GM23338 (cell line): ENCODE measurements at regions not wholly inside any gene's neighbourhood (a gene's known extent, or its start where the extent isn't known, plus 50 kb on each side); places are given as distances from the start of the nearest gene placed in this dataset.

Source experiments
- ATAC-seq: fragments of 200-7000 bp; cut with Tn5 transposase; 3 replicates; pipeline ENCODE4 v1.9.1; 2020
- DNase-seq: peaks from one replicate; pipeline ENCODE4 v3.0.0-alpha.2; 2015; ENCODE audit warnings: low spot score
- H2AFZ ChIP-seq: fragments of 200-600 bp; sonication (generic); 2 replicates; pipeline ENCODE4 v1.8.0; 2016; ENCODE audit warnings: antibody characterized with exemption, mild to moderate bottlenecking, moderate library complexity
- H3F3A ChIP-seq: fragments of 200-600 bp; sonication (generic); replicated peaks from 2 replicates; pipeline ENCODE4 v1.8.0; 2017; ENCODE audit warnings: antibody characterized with exemption, mixed run types, low read depth
- H3K27ac ChIP-seq: fragments of 200-600 bp; sonication (generic); 2 replicates; pipeline ENCODE4 v1.6.1; 2016; ENCODE audit warnings: low read depth
- H3K27me3 ChIP-seq: fragments of 200-600 bp; sonication (generic); 2 replicates; pipeline ENCODE4 v1.8.0; 2016; ENCODE audit warnings: mild to moderate bottlenecking, mixed run types, moderate library complexity; ENCODE audit not compliant: insufficient read depth
- H3K36me3 ChIP-seq: fragments of 200-600 bp; sonication (generic); 2 replicates; pipeline ENCODE4 v1.8.0; 2016; ENCODE audit warnings: mild to moderate bottlenecking; ENCODE audit not compliant: insufficient read depth
- H3K4me1 ChIP-seq: fragments of 200-600 bp; sonication (generic); 2 replicates; pipeline ENCODE4 v1.8.0; 2016; ENCODE audit warnings: mild to moderate bottlenecking, moderate library complexity; ENCODE audit not compliant: insufficient read depth
- H3K4me2 ChIP-seq: fragments of 200-600 bp; sonication (generic); 2 replicates; pipeline ENCODE4 v1.7.1; 2017; ENCODE audit warnings: mixed run types
- H3K4me3 ChIP-seq: fragments of 200-600 bp; sonication (generic); 2 replicates; pipeline ENCODE4 v1.6.1; 2016; ENCODE audit warnings: mixed run types
- H3K79me2 ChIP-seq: fragments of 200-600 bp; sonication (generic); replicated peaks from 2 replicates; pipeline ENCODE4 v1.8.0; 2017; ENCODE audit warnings: mild to moderate bottlenecking; ENCODE audit not compliant: insufficient read depth
- H3K9me2 ChIP-seq: fragments of 200-600 bp; sonication (generic); 2 replicates; pipeline ENCODE4 v1.8.0; 2017; ENCODE audit not compliant: insufficient read depth
- H4K20me1 ChIP-seq: fragments of 200-600 bp; sonication (generic); replicated peaks from 2 replicates; pipeline ENCODE4 v1.8.0; 2017; ENCODE audit warnings: mild to moderate bottlenecking; ENCODE audit not compliant: insufficient read depth
- H3K27ac Mint-ChIP-seq: 2 replicates; pipeline ENCODE4 v1.8.0; 2020; ENCODE audit warnings: inconsistent platforms, mild to moderate bottlenecking, moderate library complexity, mixed read lengths
- H3K27me3 Mint-ChIP-seq: 3 replicates; pipeline ENCODE4 v1.8.0; 2022; ENCODE audit warnings: low read depth, mild to moderate bottlenecking, moderate library complexity, mixed read lengths, inconsistent platforms; ENCODE audit not compliant: insufficient read depth, poor library complexity
- H3K36me3 Mint-ChIP-seq: 3 replicates; pipeline ENCODE4 v1.8.0; 2021; ENCODE audit warnings: low read depth, mild to moderate bottlenecking, inconsistent platforms, moderate library complexity, mixed read lengths
- H3K4me1 Mint-ChIP-seq: 3 replicates; pipeline ENCODE4 v1.8.0; 2020; ENCODE audit warnings: mild to moderate bottlenecking, inconsistent platforms, mixed read lengths
- H3K4me3 Mint-ChIP-seq: 3 replicates; pipeline ENCODE4 v1.8.0; 2021; ENCODE audit warnings: moderate library complexity, mild to moderate bottlenecking, inconsistent platforms, mixed read lengths
- H3K9me3 Mint-ChIP-seq: 3 replicates; pipeline ENCODE4 v1.8.0; 2020; ENCODE audit warnings: moderate library complexity, mild to moderate bottlenecking, inconsistent platforms, mixed read lengths
- CREB1 ChIP-seq: fragments of 250-450 bp; sonication (Bioruptor Pico); IDR thresholded peaks from 2 replicates; pipeline ENCODE4 v1.5.0; 2020; ENCODE audit warnings: low read depth, mild to moderate bottlenecking, moderate library complexity
- CTCF ChIP-seq, 2 experiments: fragments of 200-600 bp in 1 of 2; sonication (generic) in 1 of 2; conservative IDR thresholded peaks; 2 replicates each; pipeline versions ENCODE4 v1.5.1 to v1.6.1; 2016 to 2017; ENCODE audit warnings: antibody characterized with exemption in 2 of 2, low read depth in 2 of 2, mild to moderate bottlenecking in 2 of 2, moderate library complexity in 1 of 2
- ETS1 ChIP-seq: IDR thresholded peaks from 2 replicates; pipeline ENCODE4 v1.6.1; 2016; ENCODE audit warnings: antibody characterized with exemption
- EZH2phosphoT487 ChIP-seq: fragments of 200-600 bp; sonication (generic); IDR thresholded peaks from one replicate; pipeline ENCODE4 v1.8.1; 2018; ENCODE audit warnings: antibody characterized with exemption; ENCODE audit not compliant: unreplicated experiment
- ZNF114 ChIP-seq: fragments of 250-450 bp; sonication (Bioruptor Pico); IDR thresholded peaks from 2 replicates; pipeline ENCODE4 v1.5.0; 2020; ENCODE audit warnings: mild to moderate bottlenecking, moderate library complexity
- ZNF331 ChIP-seq: fragments of 250-450 bp; sonication (Bioruptor Pico); IDR thresholded peaks from 2 replicates; pipeline ENCODE4 v1.5.0; 2020; ENCODE audit warnings: low read depth, mild to moderate bottlenecking, moderate library complexity
- ZNF462 ChIP-seq: fragments of 250-450 bp; sonication (Bioruptor Pico); IDR thresholded peaks from 2 replicates; pipeline ENCODE4 v1.5.0; 2020; ENCODE audit warnings: mild to moderate bottlenecking, moderate library complexity

- peaks cover 12% of the 10 kb centered on the region; the same call in 1 of the 2 replicates for H3K9me2 ChIP-seq
- peaks cover 7% of the 10 kb centered on the region for H3K4me1 ChIP-seq
- peak overlapping the region; percentile 66; the same call in 1 of the 2 replicates for H2AFZ ChIP-seq
- H3K27ac ChIP-seq = no peak overlapping the region
- H3K79me2 ChIP-seq = no peaks in the 10 kb centered on the region
- no peaks in the 10 kb centered on the region for H4K20me1 ChIP-seq
- H3F3A ChIP-seq = no peaks in the 10 kb centered on the region
- Mint-ChIP-seq H3K27ac (no peak overlapping the region), H3K4me3 (no peak overlapping the region), H3K27me3 (no peaks in the 10 kb centered on the region), H3K4me1 (peaks cover 4% of the 10 kb centered on the region; the same call in 2 of the 3 replicates), H3K36me3 (peaks cover 3% of the 10 kb centered on the region; the same call in 2 of the 3 replicates), H3K9me3 (peaks cover 2% of the 10 kb centered on the region)
- no peaks in the 10 kb centered on the region for H3K27me3 ChIP-seq
- H3K36me3 ChIP-seq = no peaks in the 10 kb centered on the region
- no peak overlapping the region for H3K4me3 ChIP-seq
- TF ChIP-seq ZNF331 (CRISPR knock-in tag) (no peak), CTCF (conservative IDR thresholded peaks at IDR 0.05; ENCODE audit: low read depth in 2 of 2) (peak in 1 of 2 experiments; percentile 26; a peak in 2 of 4 replicates), EZH2phosphoT487 (no peak), ZNF462 (CRISPR knock-in tag) (no peak), ETS1 (no peak), ZNF114 (CRISPR knock-in tag) (no peak), CREB1 (no peak)
- no peak for DNase-seq
- no peak for ATAC-seq
- no peak overlapping the region for H3K4me2 ChIP-seq
Measured at GRCh38 chr12:42652048-42652447, 62.5 kb upstream of the PRICKLE1 start.
